ENCODE measurements at regions not wholly inside any gene's neighbourhood (a gene's known extent, or its start where the extent isn't known, plus 50 kb on each side); places are given as distances from the start of the nearest gene placed in this dataset.
"Not testable (repeated sequence)": the region's sequence is repeated elsewhere in the genome, so short reads cannot be mapped to it uniquely, and the experiment has no call there.

- no peak for DNase-seq
These were observed 344.6 kb downstream of the CD83 start for GRCh38 chr6:14462135-14462534.

- DNase-seq = peak in 2 of 4 experiments; percentile 17 to 30
These were observed 345.0 kb downstream of the CD83 start for GRCh38 chr6:14462566-14462965.

- no peak for DNase-seq
These were observed 345.5 kb downstream of the CD83 start for GRCh38 chr6:14463110-14463509.

- peak in 1 of 4 experiments; percentile 33 for DNase-seq
These were observed 346.5 kb downstream of the CD83 start for GRCh38 chr6:14464055-14464454.

GRCh38 chr6:14464716-14465115 is 347.1 kb downstream of the CD83 start:
- DNase-seq = no peak

GRCh38 chr6:14466278-14466677 is 348.7 kb downstream of the CD83 start:
- no peak for DNase-seq

- no peak for DNase-seq
These were observed 350.0 kb downstream of the CD83 start for GRCh38 chr6:14467591-14467990.

- DNase-seq = no peak
These were observed 351.2 kb downstream of the CD83 start for GRCh38 chr6:14468647-14469321.

GRCh38 chr6:14470101-14470500 is 352.5 kb downstream of the CD83 start:
- DNase-seq = no peak

GRCh38 chr6:14470671-14471070 is 353.1 kb downstream of the CD83 start:
- no peak for DNase-seq

- no peak for DNase-seq
These were observed 354.8 kb downstream of the CD83 start for GRCh38 chr6:14472255-14472985.

- DNase-seq = peak in 1 of 4 experiments; percentile 12
These were observed 355.4 kb downstream of the CD83 start for GRCh38 chr6:14472986-14473337.

GRCh38 chr6:14474816-14475215 is 357.2 kb downstream of the CD83 start:
- DNase-seq = peak in 3 of 4 experiments; percentile 28 to 40 (median 35)

- DNase-seq = no peak
These were observed 357.7 kb downstream of the CD83 start for GRCh38 chr6:14475306-14475705.

GRCh38 chr6:14476793-14477531 is 359.4 kb downstream of the CD83 start:
- peak in 1 of 4 experiments; percentile 22 for DNase-seq

GRCh38 chr6:14477559-14477958 is 360.0 kb downstream of the CD83 start:
- DNase-seq = no peak

- DNase-seq = peak; percentile 60 to 80 (median 65)
These were observed 361.0 kb downstream of the CD83 start for GRCh38 chr6:14478381-14479225.

- DNase-seq = not testable (repeated sequence)
These were observed 364.4 kb downstream of the CD83 start for GRCh38 chr6:14481946-14482345.

GRCh38 chr6:14487625-14488024 is 370.1 kb downstream of the CD83 start:
- no peak for DNase-seq

GRCh38 chr6:14488180-14488579 is 370.6 kb downstream of the CD83 start:
- peak in 1 of 4 experiments; percentile 13 for DNase-seq

GRCh38 chr6:14489445-14489844 is 371.9 kb downstream of the CD83 start:
- no peak for DNase-seq

GRCh38 chr6:14498748-14499147 is 381.2 kb downstream of the CD83 start:
- DNase-seq = no peak

GRCh38 chr6:14499309-14499708 is 381.7 kb downstream of the CD83 start:
- no peak for DNase-seq
